Stimulated activated CD4-positive, alpha-beta T cell treated with anti-CD3 and anti-CD28 coated beads, Interleukin-1b, Interleukin-23, amount 100 ng/mL, for 4 hours (primary cell): ENCODE measurements at regions not wholly inside any gene's neighbourhood (a gene's known extent, or its start where the extent isn't known, plus 50 kb on each side); places are given as distances from the start of the nearest gene placed in this dataset.

Experiments used
- DNase-seq, 2 donors: peaks; one replicate each; pipeline ENCODE4 v3.0.0-alpha.2; 2020; ENCODE audit warnings: low read depth in 2 of 2

- DNase-seq, result no peak
Measured at GRCh38 chr5:74916831-74917710, 50.9 kb upstream of the FAM169A start.
